Activated T-cell treated with anti-CD3 and anti-CD28 coated beads, Interleukin-2, amount 50 U/mL, for 72 hours (primary cell): ENCODE measurements at regions not wholly inside any gene's neighbourhood (a gene's known extent, or its start where the extent isn't known, plus 50 kb on each side); places are given as distances from the start of the nearest gene placed in this dataset.

Experiments
- ATAC-seq, 2 donors: fragments of 150-1000 bp; cut with Tn5 transposase; replicated peaks in 1 of 2; 2 replicates each; pipeline ENCODE4 v1.10.0; 2021; ENCODE audit warnings: moderate library complexity in 2 of 2, mild to moderate bottlenecking in 1 of 2
- DNase-seq, 2 donors: peaks; one replicate each; pipeline ENCODE4 v3.0.0; 2021 to 2022; ENCODE audit warnings: mixed read lengths in 1 of 2
- H3K27ac Mint-ChIP-seq: one replicate; pipeline ENCODE4 v1.8.0; 2022; ENCODE audit warnings: mild to moderate bottlenecking, moderate library complexity, mixed read lengths
- H3K27me3 Mint-ChIP-seq: one replicate; pipeline ENCODE4 v1.8.0; 2022; ENCODE audit warnings: low read depth, mixed read lengths
- H3K36me3 Mint-ChIP-seq, 2 donors: one replicate each; pipeline ENCODE4 v1.8.0; 2022; ENCODE audit warnings: mixed read lengths in 2 of 2, mild to moderate bottlenecking in 1 of 2; ENCODE audit not compliant: insufficient read depth in 2 of 2
- H3K4me1 Mint-ChIP-seq: one replicate; pipeline ENCODE4 v1.8.0; 2022; ENCODE audit warnings: low read depth, mixed read lengths
- H3K4me3 Mint-ChIP-seq, 2 donors: one replicate each; pipeline ENCODE4 v1.8.0; 2022; ENCODE audit warnings: mild to moderate bottlenecking in 2 of 2, mixed read lengths in 2 of 2, moderate library complexity in 2 of 2
- H3K9me3 Mint-ChIP-seq, 2 donors: one replicate each; pipeline ENCODE4 v1.8.0; 2022; ENCODE audit warnings: mixed read lengths in 2 of 2

- no peaks in the 10 kb centered on the region for H3K4me1 Mint-ChIP-seq
- no peak for ATAC-seq
- DNase-seq: no peak
- no peak overlapping the region for H3K4me3 Mint-ChIP-seq
- no peak overlapping the region for H3K27ac Mint-ChIP-seq
- H3K36me3 Mint-ChIP-seq: no peaks in the 10 kb centered on the region
- H3K9me3 Mint-ChIP-seq: peaks cover 2 to 4% of the 10 kb centered on the region in 2 donors
- peaks cover 7% of the 10 kb centered on the region for H3K27me3 Mint-ChIP-seq
Measured at GRCh38 chr20:41784209-41784958, 166.2 kb upstream of the CHD6 start.

- Mint-ChIP-seq H3K4me1 (no peaks in the 10 kb centered on the region), H3K27ac (no peak overlapping the region)
- no peak for ATAC-seq
Measured at GRCh38 chr20:41783423-41784208, 165.4 kb upstream of the CHD6 start.

GRCh38 chr20:41782730-41783406 lies 164.7 kb upstream of the CHD6 start:
- DNase-seq (no peak), ATAC-seq (no peak)
- no peak overlapping the region for H3K4me3 Mint-ChIP-seq
- no peak overlapping the region for H3K27ac Mint-ChIP-seq
- H3K27me3 Mint-ChIP-seq: peaks cover 13% of the 10 kb centered on the region
- H3K36me3 Mint-ChIP-seq: no peaks in the 10 kb centered on the region
- no peaks in the 10 kb centered on the region for H3K4me1 Mint-ChIP-seq
- H3K9me3 Mint-ChIP-seq: peaks cover 2 to 3% of the 10 kb centered on the region in 2 donors

More at GRCh38 chr20:41783423-41784208, 165.4 kb upstream of the CHD6 start:
- Mint-ChIP-seq H3K36me3 (no peaks in the 10 kb centered on the region), H3K27me3 (peaks cover 10% of the 10 kb centered on the region), H3K9me3 (peaks cover 2 to 4% of the 10 kb centered on the region in 2 donors), H3K4me3 (no peak overlapping the region)
- DNase-seq: no peak

GRCh38 chr20:41782255-41782654 lies 164.1 kb upstream of the CHD6 start:
- Mint-ChIP-seq H3K4me1 (no peaks in the 10 kb centered on the region), H3K27me3 (peaks cover 13% of the 10 kb centered on the region), H3K4me3 (no peak overlapping the region), H3K9me3 (peaks cover 2 to 3% of the 10 kb centered on the region in 2 donors), H3K27ac (no peak overlapping the region), H3K36me3 (no peaks in the 10 kb centered on the region)
- DNase-seq (no peak), ATAC-seq (no peak)

GRCh38 chr20:41776421-41776820 lies 158.2 kb upstream of the CHD6 start:
- Mint-ChIP-seq H3K36me3 (no peaks in the 10 kb centered on the region), H3K27ac (no peak overlapping the region), H3K4me3 (no peak overlapping the region), H3K27me3 (peaks cover 9% of the 10 kb centered on the region), H3K9me3 (no peaks in the 10 kb centered on the region), H3K4me1 (no peaks in the 10 kb centered on the region)
- ATAC-seq (no peak), DNase-seq (no peak)

- DNase-seq (no peak), ATAC-seq (no peak)
- H3K36me3 Mint-ChIP-seq: no peaks in the 10 kb centered on the region
- no peak overlapping the region for H3K4me3 Mint-ChIP-seq
- H3K27ac Mint-ChIP-seq: no peak overlapping the region
- H3K9me3 Mint-ChIP-seq: no peaks in the 10 kb centered on the region
- H3K27me3 Mint-ChIP-seq: peaks cover 23% of the 10 kb centered on the region
- no peaks in the 10 kb centered on the region for H3K4me1 Mint-ChIP-seq
Measured at GRCh38 chr20:41774291-41774690, 156.1 kb upstream of the CHD6 start.

GRCh38 chr20:41770965-41771364 lies 152.8 kb upstream of the CHD6 start:
- H3K27me3 Mint-ChIP-seq: peaks cover 17% of the 10 kb centered on the region
- H3K4me3 Mint-ChIP-seq: no peak overlapping the region
- no peak overlapping the region for H3K27ac Mint-ChIP-seq

GRCh38 chr20:41770427-41770826 lies 152.2 kb upstream of the CHD6 start:
- no peak overlapping the region for H3K27ac Mint-ChIP-seq
- H3K9me3 Mint-ChIP-seq: peaks cover 0 to 2% of the 10 kb centered on the region in 2 donors
- no peaks in the 10 kb centered on the region for H3K4me1 Mint-ChIP-seq
- DNase-seq (no peak), ATAC-seq (no peak)
- peaks cover 17% of the 10 kb centered on the region for H3K27me3 Mint-ChIP-seq
- no peak overlapping the region for H3K4me3 Mint-ChIP-seq
- H3K36me3 Mint-ChIP-seq: no peaks in the 10 kb centered on the region

More at GRCh38 chr20:41770965-41771364, 152.8 kb upstream of the CHD6 start:
- DNase-seq: no peak
- no peak for ATAC-seq
- H3K36me3 Mint-ChIP-seq: no peaks in the 10 kb centered on the region
- no peaks in the 10 kb centered on the region for H3K4me1 Mint-ChIP-seq
- peaks cover 0 to 2% of the 10 kb centered on the region in 2 donors for H3K9me3 Mint-ChIP-seq

GRCh38 chr20:41769592-41770018 lies 151.4 kb upstream of the CHD6 start:
- DNase-seq: no peak
- Mint-ChIP-seq H3K4me3 (no peak overlapping the region), H3K27ac (no peak overlapping the region), H3K27me3 (peaks cover 17% of the 10 kb centered on the region), H3K9me3 (peaks cover 0 to 2% of the 10 kb centered on the region in 2 donors), H3K4me1 (no peaks in the 10 kb centered on the region), H3K36me3 (no peaks in the 10 kb centered on the region)
- ATAC-seq: no peak

GRCh38 chr20:41750137-41750536 lies 132.0 kb upstream of the CHD6 start:
- Mint-ChIP-seq H3K27me3 (peaks cover 5% of the 10 kb centered on the region), H3K4me3 (no peak overlapping the region), H3K9me3 (no peaks in the 10 kb centered on the region), H3K4me1 (no peaks in the 10 kb centered on the region), H3K27ac (no peak overlapping the region), H3K36me3 (no peaks in the 10 kb centered on the region)
- DNase-seq: no peak
- no peak for ATAC-seq

GRCh38 chr20:41748756-41749582 lies 130.8 kb upstream of the CHD6 start:
- Mint-ChIP-seq H3K36me3 (no peaks in the 10 kb centered on the region), H3K4me3 (no peak overlapping the region), H3K9me3 (no peaks in the 10 kb centered on the region), H3K27me3 (peaks cover 15% of the 10 kb centered on the region), H3K4me1 (no peaks in the 10 kb centered on the region), H3K27ac (no peak overlapping the region)
- no peak for DNase-seq
- ATAC-seq: no peak

- Mint-ChIP-seq H3K9me3 (no peaks in the 10 kb centered on the region), H3K27ac (no peak overlapping the region), H3K27me3 (peaks cover 16% of the 10 kb centered on the region), H3K4me3 (no peak overlapping the region), H3K36me3 (no peaks in the 10 kb centered on the region), H3K4me1 (no peaks in the 10 kb centered on the region)
- ATAC-seq: no peak
- no peak for DNase-seq
Measured at GRCh38 chr20:41748051-41748450, 129.9 kb upstream of the CHD6 start.
